ENCODE measurements at regions not wholly inside any gene's neighbourhood (a gene's known extent, or its start where the extent isn't known, plus 50 kb on each side); places are given as distances from the start of the nearest gene placed in this dataset.

GRCh38 chr12:131529196-131530040 lies 181.5 kb upstream of the SFSWAP start:
- DNase-seq, result peak; percentile 42

GRCh38 chr12:131530041-131530332 lies 180.9 kb upstream of the SFSWAP start:
- peak; percentile 42 for DNase-seq

- peak; percentile 21 for DNase-seq
Measured at GRCh38 chr12:131530422-131530821, 180.5 kb upstream of the SFSWAP start.

- DNase-seq, result peak; percentile 45
Measured at GRCh38 chr12:131533139-131533538, 177.8 kb upstream of the SFSWAP start.

- DNase-seq, result peak; percentile 13
Measured at GRCh38 chr12:131535779-131536178, 175.1 kb upstream of the SFSWAP start.

GRCh38 chr12:131536337-131536736 lies 174.6 kb upstream of the SFSWAP start:
- peak; percentile 62 for DNase-seq

- peak; percentile 50 for DNase-seq
Measured at GRCh38 chr12:131536766-131537165, 174.1 kb upstream of the SFSWAP start.

- DNase-seq, result peak; percentile 57
Measured at GRCh38 chr12:131537267-131537958, 173.5 kb upstream of the SFSWAP start.

- no peak for DNase-seq
Measured at GRCh38 chr12:131539381-131539780, 171.5 kb upstream of the SFSWAP start.

- DNase-seq, result peak; percentile 22
Measured at GRCh38 chr12:131540138-131540623, 170.7 kb upstream of the SFSWAP start.

- DNase-seq, result peak; percentile 0
Measured at GRCh38 chr12:131541512-131541911, 169.4 kb upstream of the SFSWAP start.

- peak; percentile 30 for DNase-seq
Measured at GRCh38 chr12:131542351-131542750, 168.5 kb upstream of the SFSWAP start.

- DNase-seq, result peak; percentile 42
Measured at GRCh38 chr12:131543040-131543439, 167.8 kb upstream of the SFSWAP start.

- DNase-seq, result no peak
Measured at GRCh38 chr12:131547555-131547954, 163.3 kb upstream of the SFSWAP start.

GRCh38 chr12:131550121-131550520 lies 160.8 kb upstream of the SFSWAP start:
- no peak for DNase-seq

- DNase-seq, result no peak
Measured at GRCh38 chr12:131551675-131552491, 159.0 kb upstream of the SFSWAP start.

- DNase-seq, result no peak
Measured at GRCh38 chr12:131552492-131552863, 158.4 kb upstream of the SFSWAP start.

- DNase-seq, result no peak
Measured at GRCh38 chr12:131553096-131553777, 157.7 kb upstream of the SFSWAP start.

GRCh38 chr12:131555197-131555846 lies 155.6 kb upstream of the SFSWAP start:
- DNase-seq, result peak; percentile 80

- no peak for DNase-seq
Measured at GRCh38 chr12:131555866-131556265, 155.0 kb upstream of the SFSWAP start.

GRCh38 chr12:131557078-131557709 lies 153.7 kb upstream of the SFSWAP start:
- no peak for DNase-seq
